ENCODE measurements at regions not wholly inside any gene's neighbourhood (a gene's known extent, or its start where the extent isn't known, plus 50 kb on each side); places are given as distances from the start of the nearest gene placed in this dataset.

GRCh38 chr11:95353706-95354105 lies 122.7 kb upstream of the SESN3 start:
- DNase-seq (ENCODE audit: low spot score) = no peak

GRCh38 chr11:95352733-95353346 lies 121.8 kb upstream of the SESN3 start:
- DNase-seq (ENCODE audit: low spot score) = no peak

- DNase-seq (ENCODE audit: low spot score) = no peak
These were observed 118.4 kb upstream of the SESN3 start for GRCh38 chr11:95349345-95349942.

- DNase-seq (ENCODE audit: low spot score) = no peak
These were observed 115.3 kb upstream of the SESN3 start for GRCh38 chr11:95346265-95346664.

GRCh38 chr11:95345651-95346050 lies 114.6 kb upstream of the SESN3 start:
- no peak for DNase-seq (ENCODE audit: low spot score)

- DNase-seq (ENCODE audit: low spot score) = no peak
These were observed 114.1 kb upstream of the SESN3 start for GRCh38 chr11:95344932-95345642.

GRCh38 chr11:95341221-95341620 lies 110.2 kb upstream of the SESN3 start:
- no peak for DNase-seq (ENCODE audit: low spot score)

- no peak for DNase-seq (ENCODE audit: low spot score)
These were observed 108.3 kb upstream of the SESN3 start for GRCh38 chr11:95339086-95339901.

GRCh38 chr11:95338430-95338991 lies 107.5 kb upstream of the SESN3 start:
- DNase-seq (ENCODE audit: low spot score) = no peak

GRCh38 chr11:95337972-95338429 lies 107.0 kb upstream of the SESN3 start:
- DNase-seq (ENCODE audit: low spot score) = no peak

GRCh38 chr11:95337175-95337957 lies 106.4 kb upstream of the SESN3 start:
- DNase-seq (ENCODE audit: low spot score) = no peak

GRCh38 chr11:95335989-95336388 lies 105.0 kb upstream of the SESN3 start:
- no peak for DNase-seq (ENCODE audit: low spot score)

- no peak for DNase-seq (ENCODE audit: low spot score)
These were observed 100.2 kb upstream of the SESN3 start for GRCh38 chr11:95331161-95331560.

- no peak for DNase-seq (ENCODE audit: low spot score)
These were observed 99.3 kb upstream of the SESN3 start for GRCh38 chr11:95330302-95330701.

GRCh38 chr11:95327273-95327948 lies 96.4 kb upstream of the SESN3 start:
- no peak for DNase-seq (ENCODE audit: low spot score)

GRCh38 chr11:95325777-95326258 lies 94.8 kb upstream of the SESN3 start:
- DNase-seq (ENCODE audit: low spot score) = no peak

- no peak for DNase-seq (ENCODE audit: low spot score)
These were observed 93.8 kb upstream of the SESN3 start for GRCh38 chr11:95324826-95325225.

GRCh38 chr11:95322539-95322938 lies 91.5 kb upstream of the SESN3 start:
- DNase-seq (ENCODE audit: low spot score) = no peak

GRCh38 chr11:95318498-95318897 lies 87.5 kb upstream of the SESN3 start:
- no peak for DNase-seq (ENCODE audit: low spot score)

GRCh38 chr11:95308512-95309035 lies 77.6 kb upstream of the SESN3 start:
- no peak for DNase-seq (ENCODE audit: low spot score)
